K562 (cell line): ENCODE measurements at regions not wholly inside any gene's neighbourhood (a gene's known extent, or its start where the extent isn't known, plus 50 kb on each side); places are given as distances from the start of the nearest gene placed in this dataset.

Experiments used
- ATAC-seq: fragments of 200-7000 bp; cut with Tn5 transposase; 3 replicates; pipeline ENCODE4 v1.9.1; 2020; ENCODE audit warnings: moderate library complexity
- BruUV-seq: library from RNA; stranded (reverse); fragments of 400-500 nt; replicated peaks from 2 replicates; lab custom pipeline; 2021; lab: Mats Ljungman, UMichigan
- CTCF ChIA-PET: fragments of 300-600 bp; formaldehyde crosslinking; extraction: SDS; loops from one replicate; lab custom pipeline; 2021; ENCODE audit warnings: low intra/inter-chr PET ratio; lab: Yijun Ruan, JAX
- POLR2A ChIA-PET: fragments of 300-600, 350-650 bp; sonication (Branson Sonifier 250); formaldehyde crosslinking; extraction: SDS; loops from one replicate; lab custom pipeline; 2021; ENCODE audit warnings: antibody characterized with exemption, inconsistent platforms; lab: Yijun Ruan, JAX
- DNase-seq, 4 experiments: peaks; one replicate each; pipeline versions ENCODE4 v3.0.0 to v3.0.0-alpha.2; 2011 to 2018; ENCODE audit warnings: low spot score in 3 of 4, mixed read lengths in 3 of 4; ENCODE audit errors: extremely low read depth in 1 of 4
- FAIRE-seq: peaks from 2 replicates; lab custom pipeline; 2011; peaks lifted over from hg19 to GRCh38; lab: Jason Lieb, UNC
- H2AFZ ChIP-seq: 2 replicates; pipeline ENCODE4 v1.6.0; 2011; ENCODE audit warnings: low read depth, low read length, control low read depth, inconsistent platforms
- H3K27ac ChIP-seq: fragments of 200-600 bp; 3 replicates; pipeline ENCODE4 v1.8.0; 2011; ENCODE audit warnings: low read depth, mild to moderate bottlenecking, control low read depth, inconsistent platforms, low read length, moderate library complexity, mixed read lengths; ENCODE audit errors: extremely low read depth
- H3K27me3 ChIP-seq, 2 experiments: fragments of 300-600 bp in 1 of 2; 2 replicates in 1 of 2; 3 replicates in 1 of 2; pipeline versions ENCODE4 v1.6.0 to v1.8.0; 2011; ENCODE audit warnings: inconsistent platforms in 2 of 2, low read length in 2 of 2, mild to moderate bottlenecking in 1 of 2, mixed read lengths in 1 of 2, moderate library complexity in 1 of 2; ENCODE audit not compliant: control insufficient read depth in 2 of 2, insufficient read depth in 2 of 2
- H3K36me3 ChIP-seq: fragments of 300-600 bp; 3 replicates; pipeline ENCODE4 v1.8.0; 2011; ENCODE audit warnings: mild to moderate bottlenecking, low read length, inconsistent platforms; ENCODE audit not compliant: control insufficient read depth, insufficient read depth
- H3K4me1 ChIP-seq, 2 experiments: fragments of 200-600 bp in 1 of 2; replicated peaks in 1 of 2; 2 replicates in 1 of 2; 3 replicates in 1 of 2; pipeline versions ENCODE4 v1.5.1 to v1.8.0; 2011; ENCODE audit warnings: inconsistent platforms in 2 of 2, low read length in 2 of 2, mild to moderate bottlenecking in 1 of 2, mixed read lengths in 1 of 2, moderate library complexity in 1 of 2; ENCODE audit not compliant: control insufficient read depth in 2 of 2, insufficient read depth in 2 of 2
- H3K4me2 ChIP-seq: 2 replicates; pipeline ENCODE4 v1.6.1; 2011; ENCODE audit warnings: low read length, control low read depth, inconsistent platforms, mixed read lengths; ENCODE audit not compliant: insufficient read depth
- H3K4me3 ChIP-seq: fragments of 200-600 bp; sonication (generic), shearing (Covaris generic); 2 replicates; pipeline ENCODE4 v1.5.1; 2016; ENCODE audit warnings: control low read depth, inconsistent platforms
- H3K79me2 ChIP-seq: fragments of 200-600 bp; 3 replicates; pipeline ENCODE4 v1.8.0; 2011; ENCODE audit warnings: low read length, inconsistent platforms; ENCODE audit not compliant: control insufficient read depth, insufficient read depth
- H3K9ac ChIP-seq, 2 experiments: 2 replicates each; pipeline versions ENCODE4 v1.6.0 to v1.6.1; 2011; ENCODE audit warnings: low read depth in 2 of 2, low read length in 2 of 2, control low read depth in 1 of 2, inconsistent platforms in 1 of 2, mild to moderate bottlenecking in 1 of 2, mixed read lengths in 1 of 2; ENCODE audit not compliant: insufficient read depth in 1 of 2
- H3K9me1 ChIP-seq: one replicate; pipeline ENCODE4 v1.6.0; 2011; ENCODE audit warnings: inconsistent platforms, mild to moderate bottlenecking, low read length, moderate library complexity; ENCODE audit not compliant: control insufficient read depth, insufficient read depth
- H3K9me3 ChIP-seq: replicated peaks from 2 replicates; pipeline ENCODE4 v1.5.1; 2011; ENCODE audit warnings: low read depth, low read length, inconsistent platforms; ENCODE audit not compliant: control insufficient read depth, insufficient read depth
- H4K20me1 ChIP-seq: replicated peaks from 2 replicates; pipeline ENCODE4 v1.6.1; 2011; ENCODE audit warnings: low read length, inconsistent platforms, mixed read lengths; ENCODE audit not compliant: control insufficient read depth, insufficient read depth
- CTCF ChIP-seq, 3 experiments: IDR thresholded peaks in 2 of 3; conservative IDR thresholded peaks in 1 of 3; 2 replicates each; pipeline ENCODE4 v1.5.1; 2011 to 2012; ENCODE audit warnings: low read length in 3 of 3, mild to moderate bottlenecking in 3 of 3, control low read depth in 2 of 3, improper control_type of control experiment in 1 of 3, inconsistent platforms in 1 of 3, low read depth in 1 of 3, mixed read lengths in 1 of 3, moderate library complexity in 1 of 3; ENCODE audit not compliant: insufficient read depth in 2 of 3
- MCM3 ChIP-seq: fragments of 450-650 bp; IDR thresholded peaks from 2 replicates; pipeline ENCODE4 v1.6.1; 2016
- MYBL2 ChIP-seq, 2 experiments: fragments of 450-650 bp in 1 of 2; sonication (generic) in 1 of 2; formaldehyde crosslinking in 1 of 2; IDR thresholded peaks; 2 replicates each; pipeline versions ENCODE4 v1.6.1 to v1.8.1; 2017 to 2022; ENCODE audit warnings: borderline replicate concordance in 1 of 2, inconsistent platforms in 1 of 2, low read depth in 1 of 2, mild to moderate bottlenecking in 1 of 2, missing genetic modification reagents in 1 of 2, moderate library complexity in 1 of 2
- PYGO2 ChIP-seq: fragments of 450-650 bp; IDR thresholded peaks from 2 replicates; pipeline ENCODE4 v1.6.1; 2016; ENCODE audit warnings: mild to moderate bottlenecking, missing genetic modification characterization, moderate library complexity, missing compliant biosample characterization
- REST ChIP-seq, 2 experiments: fragments of 450-650 bp; formaldehyde crosslinking in 1 of 2; IDR thresholded peaks; 2 replicates each; pipeline versions ENCODE4 v1.4.0 to v1.6.1; 2014 to 2020; ENCODE audit warnings: mild to moderate bottlenecking in 2 of 2, borderline replicate concordance in 1 of 2, low read depth in 1 of 2
- SMC3 ChIP-seq: conservative IDR thresholded peaks from 2 replicates; pipeline ENCODE4 v1.6.1; 2011; ENCODE audit warnings: low read depth, low read length, improper control_type of control experiment; ENCODE audit not compliant: insufficient read depth
- TRIM28 ChIP-seq: fragments of 450-650 bp; IDR thresholded peaks from 2 replicates; pipeline ENCODE4 v1.6.1; 2017
- USF2 ChIP-seq: sonication (generic); formaldehyde crosslinking; IDR thresholded peaks from 2 replicates; pipeline ENCODE4 v1.5.0; 2020; ENCODE audit warnings: missing genetic modification reagents
- ZNF175 ChIP-seq: fragments of 200-800 bp; sonication (Bioruptor generic); IDR thresholded peaks from 2 replicates; pipeline ENCODE4 v1.6.1; 2016; ENCODE audit warnings: low read depth, mild to moderate bottlenecking, missing genetic modification characterization, missing compliant biosample characterization
- ZNF263 ChIP-seq: sonication (generic); formaldehyde crosslinking; IDR thresholded peaks from 2 replicates; pipeline ENCODE4 v1.8.0; 2022; ENCODE audit warnings: mild to moderate bottlenecking, missing genetic modification reagents, borderline replicate concordance
- ZNF3 ChIP-seq: fragments of 250-450 bp; sonication (Bioruptor Pico); IDR thresholded peaks from 2 replicates; pipeline ENCODE4 v1.5.0; 2021; ENCODE audit warnings: mild to moderate bottlenecking, moderate library complexity
- WGBS: fragments of 100-300 bp; shearing (Covaris generic); methylation state at CpG from one replicate; pipeline ENCODE4 v1.1.6; 2016; ENCODE audit warnings: low coverage, mixed read lengths; ENCODE audit not compliant: insufficient coverage; ENCODE audit errors: missing lambda C conversion rate; 5-methylcytosine and 5-hydroxymethylcytosine counted together
- in situ Hi-C: fragments of 300-500 bp; cut with MboI; formaldehyde crosslinking; loops from 4 replicates; pipeline ENCODE4 v1.15.0; 2018; ENCODE audit warnings: inconsistent platforms, mixed read lengths
- intact Hi-C: fragments of 100-400 bp; cut with micrococcal nuclease; formaldehyde crosslinking; loops from 2 replicates; pipeline ENCODE4 v1.14.2; 2022

DNA sequence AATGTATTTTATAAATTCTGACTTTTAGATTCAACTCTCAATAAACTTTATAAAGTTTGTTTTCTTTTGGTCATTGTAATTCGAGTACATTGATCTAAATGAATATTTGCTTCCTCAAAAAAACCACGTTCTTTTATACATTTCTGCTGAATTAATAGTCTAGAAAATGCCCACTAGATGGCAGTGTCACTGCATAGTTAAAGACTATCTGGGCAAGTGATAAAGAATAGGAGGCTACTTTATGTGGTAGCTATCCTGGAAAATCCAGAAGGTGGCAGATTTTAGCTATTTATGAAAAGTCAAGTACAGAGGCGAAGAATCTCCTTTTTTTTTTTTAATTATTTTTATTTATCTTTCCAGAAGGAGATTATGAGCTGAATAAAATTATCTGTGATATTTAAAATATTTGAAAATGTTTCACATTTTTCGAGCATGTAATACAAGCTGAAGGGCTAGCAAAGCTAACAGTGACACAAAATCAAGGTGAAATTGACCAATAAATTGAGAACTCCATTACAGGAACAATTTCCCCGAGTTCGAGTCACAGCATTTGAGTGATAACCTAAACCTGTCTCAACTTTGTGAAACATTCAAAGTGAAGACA lies 221.8 kb downstream of the OLFM4 start:
- in situ Hi-C loops (no loop called here), intact Hi-C loops (no loop called here)
- no peak overlapping the region for H3K27ac ChIP-seq
- H3K4me2 ChIP-seq, result no peak overlapping the region
- H3K9me3 ChIP-seq, result no peaks in the 10 kb centered on the region
- H3K36me3 ChIP-seq, result no peaks in the 10 kb centered on the region
- WGBS, result 0% methylated on average over 6 of the region's 6 CpGs
- no peaks in the 10 kb centered on the region for H3K4me1 ChIP-seq
- H3K9ac ChIP-seq, result no peak overlapping the region
- no peak overlapping the region for H2AFZ ChIP-seq
- DNase-seq (peak; percentile 27 to 73 (median 38)), ATAC-seq (peak; percentile 83), FAIRE-seq (peak; percentile 42)
- no peaks in the 10 kb centered on the region for H3K79me2 ChIP-seq
- ChIA-PET CTCF (interaction anchor here (1.1 kb wide), 1 partner anchor 1996 kb away, joined by 3 read pairs; no protein-coding TSS in a partner anchor), POLR2A (no interaction called here)
- H3K27me3 ChIP-seq, result no peaks in the 10 kb centered on the region
- H3K9me1 ChIP-seq, result no peaks in the 10 kb centered on the region
- no TSS peak for BruUV-seq
- H3K4me3 ChIP-seq, result no peak overlapping the region
- no peaks in the 10 kb centered on the region for H4K20me1 ChIP-seq
- no peak for TF ChIP-seq PYGO2 (tag)
- no peak for TF ChIP-seq TRIM28
- TF ChIP-seq ZNF3 (CRISPR knock-in tag), result no peak
- TF ChIP-seq ZNF175, result peak; percentile 68; the same call in 1 of the 2 replicates
- TF ChIP-seq MCM3, result no peak
- TF ChIP-seq USF2 (CRISPR knock-in tag), result no peak
- peak; percentile 54 to 90 (median 82) for TF ChIP-seq CTCF (IDR thresholded peaks at IDR 0.05 in 2 of 3, conservative IDR thresholded peaks at IDR 0.05 in 1 of 3; ENCODE audit: insufficient read depth in 2 of 3, low read depth in 1 of 3, low read length in 3 of 3)
- no peak for TF ChIP-seq MYBL2 (IDR thresholded peaks at IDR 0.05; ENCODE audit: low read depth)
- no peak for TF ChIP-seq MYBL2 (CRISPR knock-in tag; IDR thresholded peaks at IDR 0.05; ENCODE audit: borderline replicate concordance)
- TF ChIP-seq ZNF263, result no peak
- TF ChIP-seq SMC3, result peak; percentile 53
- peak; percentile 60 for TF ChIP-seq REST (IDR thresholded peaks at IDR 0.05; ENCODE audit: borderline replicate concordance)
- TF ChIP-seq REST (CRISPR knock-in tag; IDR thresholded peaks at IDR 0.05; ENCODE audit: low read depth), result no peak
